HepG2 (cell line): ENCODE measurements at regions not wholly inside any gene's neighbourhood (a gene's known extent, or its start where the extent isn't known, plus 50 kb on each side); places are given as distances from the start of the nearest gene placed in this dataset.

Experiments used
- ATAC-seq: fragments of 200-7000 bp; cut with Tn5 transposase; 3 replicates; pipeline ENCODE4 v1.9.1; 2020; ENCODE audit warnings: mild to moderate bottlenecking, moderate library complexity
- BruUV-seq: library from RNA; stranded (reverse); fragments of 400-500 nt; replicated peaks from 2 replicates; lab custom pipeline; 2021; lab: Mats Ljungman, UMichigan
- CTCF ChIA-PET: fragments of 300-600 bp; formaldehyde crosslinking; extraction: SDS; loops from one replicate; lab custom pipeline; 2021; ENCODE audit warnings: low total read pairs, inconsistent platforms, low intra/inter-chr PET ratio; lab: Yijun Ruan, JAX
- POLR2A ChIA-PET: fragments of 350-600 bp; sonication (Branson Sonifier 250); formaldehyde crosslinking; loops from one replicate; lab custom pipeline; 2020; ENCODE audit warnings: antibody characterized with exemption, inconsistent platforms; lab: Yijun Ruan, JAX
- DNase-seq: peaks from one replicate; pipeline ENCODE4 v3.0.0-alpha.2; 2015; ENCODE audit warnings: low spot score
- FAIRE-seq: peaks from 3 replicates; lab custom pipeline; 2011; peaks lifted over from hg19 to GRCh38; lab: Jason Lieb, UNC
- H2AFZ ChIP-seq: one replicate; pipeline ENCODE4 v1.6.1; 2011; ENCODE audit warnings: low read length, inconsistent platforms
- H3K27ac ChIP-seq: fragments of 300-600 bp; 3 replicates; pipeline ENCODE4 v1.8.0; 2011; ENCODE audit warnings: mixed run types, mild to moderate bottlenecking, mixed read lengths, low read length, inconsistent platforms; ENCODE audit not compliant: insufficient read depth; ENCODE audit errors: extremely low read length
- H3K27me3 ChIP-seq, 2 experiments: fragments of 200-600 bp in 1 of 2; 2 replicates in 1 of 2; 3 replicates in 1 of 2; pipeline versions ENCODE4 v1.6.0 to v1.8.0; 2011; ENCODE audit warnings: low read length in 2 of 2, mild to moderate bottlenecking in 2 of 2, moderate library complexity in 2 of 2, inconsistent platforms in 1 of 2; ENCODE audit not compliant: insufficient read depth in 2 of 2, control insufficient read depth in 1 of 2
- H3K36me3 ChIP-seq, 2 experiments: fragments of 200-600 bp in 1 of 2; replicated peaks in 1 of 2; 2 replicates in 1 of 2; 3 replicates in 1 of 2; pipeline versions ENCODE4 v1.5.1 to v1.8.0; 2011; ENCODE audit warnings: low read length in 2 of 2, inconsistent platforms in 1 of 2; ENCODE audit not compliant: insufficient read depth in 2 of 2, control insufficient read depth in 1 of 2
- H3K4me1 ChIP-seq: 2 replicates; pipeline ENCODE4 v1.5.1; 2012; ENCODE audit warnings: low read length, inconsistent platforms; ENCODE audit not compliant: insufficient read depth
- H3K4me2 ChIP-seq: 2 replicates; pipeline ENCODE4 v1.6.0; 2011; ENCODE audit warnings: low read depth, low read length, inconsistent platforms
- H3K4me3 ChIP-seq, 3 experiments: fragments of 200-600 bp in 1 of 3; sonication (generic), shearing (Covaris generic) in 1 of 3; replicated peaks in 1 of 3; 2 replicates each; pipeline ENCODE4 v1.5.1; 2011 to 2016; ENCODE audit warnings: low read length in 3 of 3, inconsistent platforms in 2 of 3, low read depth in 2 of 3, mild to moderate bottlenecking in 2 of 3, control low read depth in 1 of 3, mixed read lengths in 1 of 3; ENCODE audit not compliant: insufficient read depth in 1 of 3
- H3K79me2 ChIP-seq: one replicate; pipeline ENCODE4 v1.6.1; 2011; ENCODE audit warnings: low read length, inconsistent platforms; ENCODE audit not compliant: insufficient read depth
- H3K9ac ChIP-seq: 2 replicates; pipeline ENCODE4 v1.6.0; 2011; ENCODE audit warnings: mild to moderate bottlenecking, low read depth, low read length, inconsistent platforms; ENCODE audit not compliant: insufficient read depth
- H3K9me3 ChIP-seq: 2 replicates; pipeline ENCODE4 v1.5.1; 2012; ENCODE audit warnings: mild to moderate bottlenecking, low read length
- H4K20me1 ChIP-seq: 2 replicates; pipeline ENCODE4 v1.6.0; 2011; ENCODE audit warnings: inconsistent platforms, mild to moderate bottlenecking, low read length, moderate library complexity; ENCODE audit not compliant: insufficient read depth
- ELF1 ChIP-seq: sonication (generic); formaldehyde crosslinking; IDR thresholded peaks from 2 replicates; pipeline ENCODE4 v1.4.0; 2020; ENCODE audit warnings: missing genetic modification reagents
- HMG20A ChIP-seq: IDR thresholded peaks from 2 replicates; pipeline ENCODE4 v1.6.1; 2016; ENCODE audit warnings: borderline replicate concordance
- NFKB2 ChIP-seq: sonication (generic); formaldehyde crosslinking; IDR thresholded peaks from 2 replicates; pipeline ENCODE4 v1.4.0; 2020; ENCODE audit warnings: missing genetic modification reagents, borderline replicate concordance
- TGIF2 ChIP-seq: IDR thresholded peaks from 2 replicates; pipeline ENCODE4 v1.6.1; 2016; ENCODE audit warnings: control low read depth, missing compliant biosample characterization
- ZNF205 ChIP-seq: IDR thresholded peaks from 2 replicates; pipeline ENCODE4 v1.6.1; 2018; ENCODE audit warnings: missing biosample characterization, missing genetic modification reagents
- ZNF282 ChIP-seq: fragments of 450-650 bp; IDR thresholded peaks from 2 replicates; pipeline ENCODE4 v1.6.1; 2018; ENCODE audit not compliant: partially characterized antibody
- ZNF451 ChIP-seq: sonication (generic); formaldehyde crosslinking; IDR thresholded peaks from 2 replicates; pipeline ENCODE4 v1.5.0; 2020; ENCODE audit warnings: mild to moderate bottlenecking, missing genetic modification reagents
- ZNF567 ChIP-seq: sonication (generic); formaldehyde crosslinking; IDR thresholded peaks from 2 replicates; pipeline ENCODE4 v1.8.1; 2023; ENCODE audit warnings: mild to moderate bottlenecking, missing genetic modification reagents, borderline replicate concordance
- ZNF678 ChIP-seq: sonication (generic); formaldehyde crosslinking; IDR thresholded peaks from 2 replicates; pipeline ENCODE4 v1.4.0; 2020; ENCODE audit warnings: mild to moderate bottlenecking, missing genetic modification reagents
- WGBS: methylation state at CpG from one replicate; pipeline ENCODE4 v1.1.6; 2017; ENCODE audit warnings: low lambda C conversion rate; 5-methylcytosine and 5-hydroxymethylcytosine counted together
- in situ Hi-C: cut with HindIII; loops from 2 replicates; pipeline ENCODE4 v1.10.0; 2017; ENCODE audit warnings: low pct_unique_long_range_greater_than_20kb; ENCODE audit not compliant: extremely low pct_ligation_motif_present
- intact Hi-C: fragments of 100-400 bp; cut with micrococcal nuclease; formaldehyde crosslinking; loops from one replicate; pipeline ENCODE4 v1.10.0; 2022; ENCODE audit not compliant: unreplicated experiment
- TF ChIP-seq, protein P1 (sequence below): sonication (generic); formaldehyde crosslinking; IDR thresholded peaks from 2 replicates; pipeline ENCODE4 v1.5.0; 2020; ENCODE audit warnings: mild to moderate bottlenecking, missing genetic modification reagents, borderline replicate concordance
- TF ChIP-seq, protein P2 (sequence below): sonication (generic); formaldehyde crosslinking; IDR thresholded peaks from 2 replicates; pipeline ENCODE4 v1.4.0; 2020; ENCODE audit warnings: missing genetic modification reagents

DNA sequence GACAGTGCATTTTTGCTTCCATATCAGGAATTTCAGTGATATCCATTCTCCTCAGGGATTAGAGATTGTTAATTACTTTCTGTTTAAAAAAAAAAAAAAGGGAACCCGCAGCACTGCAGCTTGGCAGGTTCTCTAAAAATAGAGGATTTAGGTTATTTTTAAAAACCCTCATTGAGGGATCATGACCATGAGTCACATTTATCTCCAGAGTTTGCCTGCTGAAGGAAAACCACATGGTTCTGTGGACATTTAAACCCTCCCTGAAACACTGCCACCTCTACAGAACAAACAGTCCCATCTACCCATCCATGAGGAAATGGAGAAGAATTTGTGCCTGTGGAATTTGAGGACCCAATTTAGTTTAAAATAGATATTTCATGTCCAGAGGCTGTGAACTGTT lies 66.2 kb upstream of the UBE2E1 start:
- Histone ChIP-seq H3K27ac (no peak overlapping the region), H3K79me2 (no peaks in the 10 kb centered on the region), H3K27me3 (peaks cover 1 to 40% of the 10 kb centered on the region in 2 experiments), H3K4me2 (no peak overlapping the region), H2AFZ (no peak overlapping the region), H3K4me1 (no peaks in the 10 kb centered on the region), H3K9ac (no peak overlapping the region), H3K9me3 (no peaks in the 10 kb centered on the region), H3K36me3 (no peaks in the 10 kb centered on the region), H4K20me1 (no peaks in the 10 kb centered on the region), H3K4me3 (no peak overlapping the region)
- no peak for ATAC-seq
- ChIA-PET POLR2A (no interaction called here), CTCF (no interaction called here)
- BruUV-seq: no TSS peak
- in situ Hi-C loops (no loop called here), intact Hi-C loops (no loop called here)
- TF ChIP-seq ZNF282 (no peak), HMG20A (no peak), TGIF2 (no peak)
- FAIRE-seq: no peak
- 3% methylated on average over 1 of the region's 1 CpG for WGBS
- no peak for DNase-seq

DNA sequence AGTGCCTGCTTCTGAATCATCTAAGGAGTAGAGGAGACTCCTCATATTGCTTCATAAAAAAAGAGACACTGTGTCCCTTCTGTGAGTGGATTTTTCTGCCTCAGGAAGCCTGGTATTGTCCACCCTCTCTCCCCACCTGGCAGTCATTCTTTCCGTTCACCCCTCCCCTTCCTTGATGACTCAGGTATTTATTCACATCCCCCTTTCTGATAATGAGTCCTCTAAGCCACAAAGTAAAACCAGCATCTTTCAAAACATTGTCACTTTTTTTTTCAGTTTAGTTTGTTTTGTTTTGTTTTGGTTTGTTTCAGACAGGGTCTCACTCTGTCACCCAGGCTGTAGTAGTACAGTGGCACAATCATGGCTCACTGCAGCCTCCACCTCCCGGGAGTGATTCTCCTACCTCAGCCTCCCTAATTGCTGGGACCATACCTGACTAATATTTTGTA lies 65.2 kb upstream of the UBE2E1 start:
- BruUV-seq: no TSS peak
- Histone ChIP-seq H3K79me2 (no peaks in the 10 kb centered on the region), H3K9me3 (no peaks in the 10 kb centered on the region), H2AFZ (no peak overlapping the region), H3K4me2 (no peak overlapping the region), H4K20me1 (no peaks in the 10 kb centered on the region), H3K36me3 (no peaks in the 10 kb centered on the region), H3K27ac (no peak overlapping the region), H3K4me1 (no peaks in the 10 kb centered on the region), H3K4me3 (no peak overlapping the region), H3K27me3 (peaks cover 1 to 46% of the 10 kb centered on the region in 2 experiments), H3K9ac (no peak overlapping the region)
- WGBS: 2% methylated on average over 2 of the region's 2 CpGs
- DNase-seq: no peak
- no peak for FAIRE-seq
- intact Hi-C loops (no loop called here), in situ Hi-C loops (no loop called here)
- ChIA-PET POLR2A (no interaction called here), CTCF (no interaction called here)
- no peak for ATAC-seq
- TF ChIP-seq, protein P1, sequence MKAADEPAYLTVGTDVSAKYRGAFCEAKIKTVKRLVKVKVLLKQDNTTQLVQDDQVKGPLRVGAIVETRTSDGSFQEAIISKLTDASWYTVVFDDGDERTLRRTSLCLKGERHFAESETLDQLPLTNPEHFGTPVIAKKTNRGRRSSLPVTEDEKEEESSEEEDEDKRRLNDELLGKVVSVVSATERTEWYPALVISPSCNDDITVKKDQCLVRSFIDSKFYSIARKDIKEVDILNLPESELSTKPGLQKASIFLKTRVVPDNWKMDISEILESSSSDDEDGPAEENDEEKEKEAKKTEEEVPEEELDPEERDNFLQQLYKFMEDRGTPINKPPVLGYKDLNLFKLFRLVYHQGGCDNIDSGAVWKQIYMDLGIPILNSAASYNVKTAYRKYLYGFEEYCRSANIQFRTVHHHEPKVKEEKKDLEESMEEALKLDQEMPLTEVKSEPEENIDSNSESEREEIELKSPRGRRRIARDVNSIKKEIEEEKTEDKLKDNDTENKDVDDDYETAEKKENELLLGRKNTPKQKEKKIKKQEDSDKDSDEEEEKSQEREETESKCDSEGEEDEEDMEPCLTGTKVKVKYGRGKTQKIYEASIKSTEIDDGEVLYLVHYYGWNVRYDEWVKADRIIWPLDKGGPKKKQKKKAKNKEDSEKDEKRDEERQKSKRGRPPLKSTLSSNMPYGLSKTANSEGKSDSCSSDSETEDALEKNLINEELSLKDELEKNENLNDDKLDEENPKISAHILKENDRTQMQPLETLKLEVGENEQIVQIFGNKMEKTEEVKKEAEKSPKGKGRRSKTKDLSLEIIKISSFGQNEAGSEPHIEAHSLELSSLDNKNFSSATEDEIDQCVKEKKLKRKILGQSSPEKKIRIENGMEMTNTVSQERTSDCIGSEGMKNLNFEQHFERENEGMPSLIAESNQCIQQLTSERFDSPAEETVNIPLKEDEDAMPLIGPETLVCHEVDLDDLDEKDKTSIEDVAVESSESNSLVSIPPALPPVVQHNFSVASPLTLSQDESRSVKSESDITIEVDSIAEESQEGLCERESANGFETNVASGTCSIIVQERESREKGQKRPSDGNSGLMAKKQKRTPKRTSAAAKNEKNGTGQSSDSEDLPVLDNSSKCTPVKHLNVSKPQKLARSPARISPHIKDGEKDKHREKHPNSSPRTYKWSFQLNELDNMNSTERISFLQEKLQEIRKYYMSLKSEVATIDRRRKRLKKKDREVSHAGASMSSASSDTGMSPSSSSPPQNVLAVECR: no peak
- TF ChIP-seq ELF1 (CRISPR knock-in tag): no peak
- no peak for TF ChIP-seq NFKB2 (CRISPR knock-in tag)
- TF ChIP-seq, protein P2, sequence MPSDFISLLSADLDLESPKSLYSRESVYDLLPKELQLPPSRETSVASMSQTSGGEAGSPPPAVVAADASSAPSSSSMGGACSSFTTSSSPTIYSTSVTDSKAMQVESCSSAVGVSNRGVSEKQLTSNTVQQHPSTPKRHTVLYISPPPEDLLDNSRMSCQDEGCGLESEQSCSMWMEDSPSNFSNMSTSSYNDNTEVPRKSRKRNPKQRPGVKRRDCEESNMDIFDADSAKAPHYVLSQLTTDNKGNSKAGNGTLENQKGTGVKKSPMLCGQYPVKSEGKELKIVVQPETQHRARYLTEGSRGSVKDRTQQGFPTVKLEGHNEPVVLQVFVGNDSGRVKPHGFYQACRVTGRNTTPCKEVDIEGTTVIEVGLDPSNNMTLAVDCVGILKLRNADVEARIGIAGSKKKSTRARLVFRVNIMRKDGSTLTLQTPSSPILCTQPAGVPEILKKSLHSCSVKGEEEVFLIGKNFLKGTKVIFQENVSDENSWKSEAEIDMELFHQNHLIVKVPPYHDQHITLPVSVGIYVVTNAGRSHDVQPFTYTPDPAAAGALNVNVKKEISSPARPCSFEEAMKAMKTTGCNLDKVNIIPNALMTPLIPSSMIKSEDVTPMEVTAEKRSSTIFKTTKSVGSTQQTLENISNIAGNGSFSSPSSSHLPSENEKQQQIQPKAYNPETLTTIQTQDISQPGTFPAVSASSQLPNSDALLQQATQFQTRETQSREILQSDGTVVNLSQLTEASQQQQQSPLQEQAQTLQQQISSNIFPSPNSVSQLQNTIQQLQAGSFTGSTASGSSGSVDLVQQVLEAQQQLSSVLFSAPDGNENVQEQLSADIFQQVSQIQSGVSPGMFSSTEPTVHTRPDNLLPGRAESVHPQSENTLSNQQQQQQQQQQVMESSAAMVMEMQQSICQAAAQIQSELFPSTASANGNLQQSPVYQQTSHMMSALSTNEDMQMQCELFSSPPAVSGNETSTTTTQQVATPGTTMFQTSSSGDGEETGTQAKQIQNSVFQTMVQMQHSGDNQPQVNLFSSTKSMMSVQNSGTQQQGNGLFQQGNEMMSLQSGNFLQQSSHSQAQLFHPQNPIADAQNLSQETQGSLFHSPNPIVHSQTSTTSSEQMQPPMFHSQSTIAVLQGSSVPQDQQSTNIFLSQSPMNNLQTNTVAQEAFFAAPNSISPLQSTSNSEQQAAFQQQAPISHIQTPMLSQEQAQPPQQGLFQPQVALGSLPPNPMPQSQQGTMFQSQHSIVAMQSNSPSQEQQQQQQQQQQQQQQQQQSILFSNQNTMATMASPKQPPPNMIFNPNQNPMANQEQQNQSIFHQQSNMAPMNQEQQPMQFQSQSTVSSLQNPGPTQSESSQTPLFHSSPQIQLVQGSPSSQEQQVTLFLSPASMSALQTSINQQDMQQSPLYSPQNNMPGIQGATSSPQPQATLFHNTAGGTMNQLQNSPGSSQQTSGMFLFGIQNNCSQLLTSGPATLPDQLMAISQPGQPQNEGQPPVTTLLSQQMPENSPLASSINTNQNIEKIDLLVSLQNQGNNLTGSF (CRISPR knock-in tag): no peak
- TF ChIP-seq ZNF205 (CRISPR knock-in tag): no peak
- no peak for TF ChIP-seq ZNF567 (CRISPR knock-in tag)
- no peak for TF ChIP-seq ZNF451 (CRISPR knock-in tag)
- no peak for TF ChIP-seq ZNF678 (CRISPR knock-in tag)
